HFFc6 (cell line): ENCODE measurements at regions not wholly inside any gene's neighbourhood (a gene's known extent, or its start where the extent isn't known, plus 50 kb on each side); places are given as distances from the start of the nearest gene placed in this dataset.

ENCODE experiments used
- DNase-seq: peaks from one replicate; pipeline ENCODE4 v3.0.0-alpha.2; 2018
- H3K27ac Mint-ChIP-seq: 2 replicates; pipeline ENCODE4 v1.8.0; 2020; ENCODE audit warnings: mild to moderate bottlenecking, mixed read lengths
- H3K27me3 Mint-ChIP-seq: 2 replicates; pipeline ENCODE4 v1.8.0; 2021; ENCODE audit warnings: mild to moderate bottlenecking, moderate library complexity, mixed read lengths; ENCODE audit not compliant: insufficient read depth
- H3K36me3 Mint-ChIP-seq: 2 replicates; pipeline ENCODE4 v1.8.0; 2021; ENCODE audit warnings: low read depth, mixed read lengths
- H3K4me1 Mint-ChIP-seq: 2 replicates; pipeline ENCODE4 v1.8.0; 2020; ENCODE audit warnings: low read depth, mixed read lengths
- H3K4me3 Mint-ChIP-seq: 2 replicates; pipeline ENCODE4 v1.8.0; 2020; ENCODE audit warnings: mild to moderate bottlenecking, moderate library complexity, mixed read lengths
- H3K9me3 Mint-ChIP-seq: 2 replicates; pipeline ENCODE4 v1.8.0; 2020; ENCODE audit warnings: mild to moderate bottlenecking, mixed read lengths
- TF ChIP-seq, protein P1 (sequence below): fragments of 200-600 bp; sonication (generic); IDR thresholded peaks from 2 replicates; pipeline ENCODE4 v1.5.0; 2021; ENCODE audit warnings: antibody characterized with exemption, mild to moderate bottlenecking

DNA sequence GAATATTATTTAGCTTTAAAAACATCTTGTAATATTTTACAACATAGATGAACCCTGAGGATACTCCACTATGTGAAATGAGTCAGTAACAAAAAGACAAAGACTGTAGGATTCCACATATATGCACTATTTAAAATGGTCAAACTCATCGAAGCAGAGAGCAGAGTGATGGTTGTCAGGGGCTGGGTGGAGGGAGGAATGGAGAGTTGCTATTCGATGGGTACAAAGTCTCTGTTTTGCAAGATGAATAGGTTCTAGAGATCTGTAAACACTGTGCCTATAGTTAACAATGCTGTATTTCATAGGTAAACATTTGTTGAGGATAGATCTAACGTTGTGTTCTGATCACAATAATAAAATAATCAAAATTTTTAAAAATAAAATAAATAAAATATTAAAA lies 1675.9 kb upstream of the CELF4 start:
- H3K4me1 Mint-ChIP-seq: no peaks in the 10 kb centered on the region
- no peaks in the 10 kb centered on the region for H3K27me3 Mint-ChIP-seq
- no peak for DNase-seq
- H3K36me3 Mint-ChIP-seq: no peaks in the 10 kb centered on the region
- no peak overlapping the region for H3K4me3 Mint-ChIP-seq
- peaks cover 8% of the 10 kb centered on the region for H3K9me3 Mint-ChIP-seq
- H3K27ac Mint-ChIP-seq: no peak overlapping the region
- TF ChIP-seq, protein P1, sequence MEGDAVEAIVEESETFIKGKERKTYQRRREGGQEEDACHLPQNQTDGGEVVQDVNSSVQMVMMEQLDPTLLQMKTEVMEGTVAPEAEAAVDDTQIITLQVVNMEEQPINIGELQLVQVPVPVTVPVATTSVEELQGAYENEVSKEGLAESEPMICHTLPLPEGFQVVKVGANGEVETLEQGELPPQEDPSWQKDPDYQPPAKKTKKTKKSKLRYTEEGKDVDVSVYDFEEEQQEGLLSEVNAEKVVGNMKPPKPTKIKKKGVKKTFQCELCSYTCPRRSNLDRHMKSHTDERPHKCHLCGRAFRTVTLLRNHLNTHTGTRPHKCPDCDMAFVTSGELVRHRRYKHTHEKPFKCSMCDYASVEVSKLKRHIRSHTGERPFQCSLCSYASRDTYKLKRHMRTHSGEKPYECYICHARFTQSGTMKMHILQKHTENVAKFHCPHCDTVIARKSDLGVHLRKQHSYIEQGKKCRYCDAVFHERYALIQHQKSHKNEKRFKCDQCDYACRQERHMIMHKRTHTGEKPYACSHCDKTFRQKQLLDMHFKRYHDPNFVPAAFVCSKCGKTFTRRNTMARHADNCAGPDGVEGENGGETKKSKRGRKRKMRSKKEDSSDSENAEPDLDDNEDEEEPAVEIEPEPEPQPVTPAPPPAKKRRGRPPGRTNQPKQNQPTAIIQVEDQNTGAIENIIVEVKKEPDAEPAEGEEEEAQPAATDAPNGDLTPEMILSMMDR: no peak

DNA sequence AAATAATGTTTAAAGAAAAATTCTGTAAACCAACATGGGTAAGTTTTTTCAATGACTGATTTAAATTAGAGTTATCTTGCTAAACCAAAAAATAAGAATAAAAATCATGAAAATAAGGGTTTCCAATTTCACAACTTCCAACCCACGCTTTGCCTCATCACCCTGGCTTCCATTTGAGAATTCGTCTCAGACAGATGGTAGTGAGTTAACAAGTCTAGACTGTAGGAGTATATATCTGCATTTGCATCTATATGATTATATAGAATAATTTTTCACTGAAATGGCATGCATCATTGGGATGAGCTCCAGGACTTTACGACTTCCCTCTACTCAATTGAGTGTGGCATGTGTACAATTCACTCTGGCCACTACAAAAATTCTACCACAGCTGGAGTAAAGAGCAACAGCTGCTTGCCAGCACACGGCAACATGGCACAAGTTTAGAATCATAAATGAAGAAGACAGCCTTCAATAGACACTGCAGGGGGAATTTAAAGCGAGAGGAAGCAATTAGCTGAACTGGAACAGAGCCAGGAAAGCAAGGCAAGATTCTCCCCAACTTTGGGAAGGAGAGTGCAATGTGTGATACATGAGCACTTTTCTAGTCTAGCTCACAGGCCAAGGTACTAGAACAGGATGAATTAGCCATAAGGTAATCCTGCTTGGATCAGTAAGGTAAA lies 1673.5 kb upstream of the CELF4 start:
- Mint-ChIP-seq H3K27ac (no peak overlapping the region), H3K9me3 (peaks cover 26% of the 10 kb centered on the region), H3K4me1 (no peaks in the 10 kb centered on the region), H3K4me3 (no peak overlapping the region), H3K36me3 (no peaks in the 10 kb centered on the region), H3K27me3 (no peaks in the 10 kb centered on the region)
- no peak for DNase-seq
- TF ChIP-seq, protein P1: no peak

DNA sequence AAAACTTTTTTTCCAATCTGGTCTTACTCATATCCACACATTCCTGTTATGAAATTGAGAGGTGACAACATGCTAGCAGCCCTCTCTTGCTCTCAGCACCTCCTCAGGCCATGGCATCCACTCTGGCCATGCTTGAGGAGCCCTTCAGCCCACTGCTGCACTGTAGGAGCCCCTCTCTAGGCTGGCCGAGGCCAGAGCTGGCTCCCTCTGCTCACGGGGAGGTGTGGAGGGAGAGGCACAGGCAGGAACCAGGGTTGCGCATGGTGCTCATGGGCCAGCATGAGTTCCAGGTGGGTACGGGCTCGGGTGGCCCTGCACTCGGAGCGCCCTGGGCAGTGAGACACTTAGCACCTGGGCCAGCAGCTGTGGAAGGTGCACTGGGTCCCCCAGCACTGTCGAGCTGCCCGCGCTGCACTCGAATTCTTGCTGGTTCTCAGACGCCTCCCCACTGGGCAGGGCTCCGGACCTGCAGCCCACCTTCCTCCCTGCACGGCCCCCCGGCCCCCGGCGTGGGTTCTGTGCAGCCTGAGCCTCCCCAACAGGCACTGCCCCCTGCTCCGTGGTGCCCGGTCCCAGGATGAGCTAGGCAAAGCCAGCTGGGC lies 1669.6 kb upstream of the CELF4 start:
- no peak for DNase-seq
- H3K27me3 Mint-ChIP-seq: no peaks in the 10 kb centered on the region
- TF ChIP-seq, protein P1: no peak
- no peak overlapping the region for H3K27ac Mint-ChIP-seq
- H3K4me1 Mint-ChIP-seq: no peaks in the 10 kb centered on the region
- peaks cover 40% of the 10 kb centered on the region for H3K9me3 Mint-ChIP-seq
- H3K4me3 Mint-ChIP-seq: no peak overlapping the region
- no peaks in the 10 kb centered on the region for H3K36me3 Mint-ChIP-seq

DNA sequence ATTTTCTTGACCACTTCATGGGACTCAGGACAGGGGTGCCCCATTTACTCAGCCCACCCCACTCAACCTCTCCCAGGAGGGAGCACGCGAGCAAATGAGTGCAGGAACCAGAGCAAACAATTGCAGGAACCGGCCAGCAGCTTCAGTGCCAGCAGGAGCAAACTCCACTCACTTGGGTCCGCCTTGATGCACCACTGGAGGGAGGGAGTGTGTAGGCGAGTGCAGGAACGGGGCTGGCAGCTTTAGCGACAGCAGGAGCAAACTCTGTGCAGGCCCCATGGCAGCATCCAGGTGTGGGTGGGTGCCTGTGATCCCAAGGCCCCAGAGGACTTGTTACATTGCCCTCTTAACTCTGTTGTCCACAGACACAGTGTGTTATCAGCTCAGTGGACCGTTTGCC lies 1667.3 kb upstream of the CELF4 start:
- Mint-ChIP-seq H3K9me3 (peaks cover 45% of the 10 kb centered on the region), H3K4me3 (no peak overlapping the region), H3K27ac (no peak overlapping the region), H3K36me3 (no peaks in the 10 kb centered on the region), H3K27me3 (no peaks in the 10 kb centered on the region), H3K4me1 (no peaks in the 10 kb centered on the region)
- no peak for DNase-seq
- TF ChIP-seq, protein P1: no peak

DNA sequence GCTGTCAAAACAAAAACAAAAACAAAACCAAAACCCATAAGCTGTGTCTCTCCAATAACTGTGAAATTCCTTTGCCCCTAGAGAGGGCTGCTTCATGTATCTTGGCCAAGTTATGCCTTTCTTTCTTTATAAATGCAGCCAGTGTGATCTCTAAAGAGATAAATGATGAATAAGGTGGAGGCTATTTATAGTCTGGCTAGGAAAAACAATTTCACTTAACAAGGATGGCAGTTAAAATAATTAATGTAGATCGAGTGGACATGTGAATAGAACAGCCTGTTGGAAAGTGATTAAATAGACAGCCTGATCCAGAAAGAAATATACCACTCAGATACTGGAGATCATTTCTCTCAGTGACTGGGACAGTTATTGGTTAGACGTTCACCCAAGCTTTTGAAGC lies 1666.9 kb upstream of the CELF4 start:
- Mint-ChIP-seq H3K4me3 (no peak overlapping the region), H3K36me3 (no peaks in the 10 kb centered on the region), H3K4me1 (no peaks in the 10 kb centered on the region), H3K27me3 (no peaks in the 10 kb centered on the region), H3K27ac (no peak overlapping the region), H3K9me3 (peaks cover 42% of the 10 kb centered on the region)
- no peak for DNase-seq
- TF ChIP-seq, protein P1: no peak
